Islet precursor cell (in vitro differentiated cells): ENCODE measurements at regions not wholly inside any gene's neighbourhood (a gene's known extent, or its start where the extent isn't known, plus 50 kb on each side); places are given as distances from the start of the nearest gene placed in this dataset.

Experiments
- DNase-seq: peaks from one replicate; pipeline ENCODE4 v3.0.0-alpha.2; 2018

DNA sequence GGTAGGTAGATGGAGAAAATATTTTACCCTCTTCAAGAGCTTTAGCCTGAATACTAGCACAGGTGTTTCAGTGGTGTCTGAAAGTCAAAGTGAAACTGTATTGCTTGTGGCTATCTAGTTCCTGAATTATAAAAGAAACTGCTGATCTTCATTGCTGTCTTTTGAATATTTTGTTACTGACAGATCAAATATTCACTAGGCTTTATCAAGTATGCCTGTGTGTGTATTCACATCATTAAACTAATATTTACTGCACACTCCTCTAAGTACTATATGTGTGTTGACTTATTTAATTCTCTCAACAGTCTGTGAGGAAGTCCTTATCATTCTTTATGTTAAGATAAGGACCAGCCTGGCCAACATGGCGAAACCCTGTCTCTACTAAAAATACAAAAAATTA, 139.6 kb downstream of the SOCS6 start:
- no peak for DNase-seq

DNA sequence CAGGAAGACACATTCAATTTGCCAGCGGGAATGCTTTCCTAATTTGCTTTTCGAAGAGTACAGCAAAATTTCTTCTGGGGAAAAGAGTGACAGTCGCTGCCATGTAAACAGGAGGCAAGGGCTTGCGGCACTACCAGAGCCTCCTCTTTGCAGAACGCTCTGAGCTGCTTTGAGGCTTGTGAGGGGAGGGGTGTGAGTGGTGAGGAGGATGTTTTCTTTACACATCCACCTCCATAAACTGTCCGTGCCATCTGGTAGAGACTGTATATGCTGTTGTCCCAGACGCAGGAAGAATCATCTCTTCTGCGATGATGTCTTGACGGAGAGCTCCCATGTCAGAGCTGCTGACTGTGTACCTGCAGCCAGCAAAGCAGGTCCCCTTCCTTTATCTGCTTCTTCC, 138.0 kb downstream of the SOCS6 start:
- no peak for DNase-seq

DNA sequence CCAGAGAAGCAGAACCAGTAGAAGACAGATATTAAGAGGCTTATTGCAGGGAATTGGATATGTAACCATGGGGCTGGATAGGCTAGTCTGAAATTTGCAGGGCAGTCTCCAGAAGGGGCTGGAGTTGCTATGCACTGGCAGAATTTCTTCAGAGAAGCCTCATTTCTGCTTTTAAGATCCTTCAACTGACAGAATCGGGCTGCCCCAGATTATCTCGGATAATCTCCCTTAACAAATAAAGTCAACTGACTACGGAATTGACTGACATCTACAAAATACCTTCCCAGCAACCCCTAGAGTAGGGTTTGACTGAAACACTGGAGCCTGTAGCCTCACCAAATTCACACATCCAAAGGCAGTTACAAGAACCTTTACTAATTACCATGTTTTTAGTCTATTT, 136.4 kb downstream of the SOCS6 start:
- no peak for DNase-seq

DNA sequence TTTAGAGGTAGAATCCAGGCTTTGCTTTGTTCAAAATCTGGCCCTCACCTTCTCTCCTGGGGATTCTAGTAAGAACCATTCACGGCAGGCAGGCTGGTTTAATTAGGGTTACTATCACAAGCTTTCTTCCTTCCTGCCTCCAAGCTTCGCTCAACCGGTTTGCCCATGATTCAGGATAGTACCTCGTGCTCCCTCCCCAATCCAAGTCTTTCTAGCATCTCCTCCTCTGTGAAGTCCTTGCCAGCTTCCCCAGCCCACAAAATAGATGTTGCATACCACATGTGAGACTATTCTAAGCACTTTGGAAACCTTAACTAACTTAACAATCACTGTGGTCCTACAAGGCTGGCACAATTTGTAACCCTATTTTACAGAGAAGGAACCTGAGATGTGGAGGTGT, 135.1 kb downstream of the SOCS6 start:
- DNase-seq: peak; percentile 77

DNA sequence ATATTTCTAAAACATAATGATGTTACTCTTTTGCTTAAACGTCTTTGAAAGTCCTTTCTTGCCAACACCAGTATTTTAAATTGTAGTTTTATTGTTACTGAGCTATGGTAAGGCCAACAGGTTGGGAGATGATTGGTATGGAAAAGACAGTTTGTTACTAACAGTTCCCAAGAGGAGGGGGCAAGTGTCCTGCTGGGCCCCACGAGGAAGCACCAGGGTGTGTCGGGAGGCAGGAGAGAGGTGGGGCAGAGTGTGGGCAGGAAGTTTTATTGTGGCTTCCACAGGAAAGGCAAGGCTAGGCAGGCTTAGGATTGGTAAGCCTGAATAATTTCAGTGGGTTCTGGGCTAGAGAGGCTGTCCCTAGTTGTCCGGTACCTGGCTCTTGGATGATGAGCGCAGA, 134.3 kb downstream of the SOCS6 start:
- no peak for DNase-seq

DNA sequence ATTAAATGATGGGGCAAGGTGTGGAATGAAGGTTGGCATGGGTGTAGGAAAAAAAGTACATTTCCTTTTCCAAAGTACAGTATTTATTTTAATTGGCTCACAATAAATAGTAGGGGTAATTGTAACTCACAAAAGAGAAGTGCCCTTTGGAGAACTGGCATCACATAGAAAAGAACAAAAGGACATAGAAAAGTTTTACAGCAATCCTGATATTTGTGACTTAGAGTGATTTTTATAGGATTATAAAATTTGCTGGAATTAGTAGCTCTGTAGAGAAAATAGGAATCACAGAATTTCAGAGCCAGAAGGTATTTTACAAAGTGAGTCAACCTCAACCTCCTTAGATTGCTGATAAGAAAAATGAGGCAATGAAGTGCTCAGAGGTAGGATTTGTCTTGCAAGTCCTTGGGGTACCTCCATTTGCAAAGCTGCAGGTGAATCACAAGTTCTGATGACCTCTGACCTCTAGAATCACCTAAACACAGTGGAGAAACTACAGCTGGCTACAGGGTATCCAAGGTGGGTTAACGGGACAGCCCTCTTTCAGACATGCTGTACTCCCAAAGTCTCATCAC, 133.6 kb downstream of the SOCS6 start:
- no peak for DNase-seq

DNA sequence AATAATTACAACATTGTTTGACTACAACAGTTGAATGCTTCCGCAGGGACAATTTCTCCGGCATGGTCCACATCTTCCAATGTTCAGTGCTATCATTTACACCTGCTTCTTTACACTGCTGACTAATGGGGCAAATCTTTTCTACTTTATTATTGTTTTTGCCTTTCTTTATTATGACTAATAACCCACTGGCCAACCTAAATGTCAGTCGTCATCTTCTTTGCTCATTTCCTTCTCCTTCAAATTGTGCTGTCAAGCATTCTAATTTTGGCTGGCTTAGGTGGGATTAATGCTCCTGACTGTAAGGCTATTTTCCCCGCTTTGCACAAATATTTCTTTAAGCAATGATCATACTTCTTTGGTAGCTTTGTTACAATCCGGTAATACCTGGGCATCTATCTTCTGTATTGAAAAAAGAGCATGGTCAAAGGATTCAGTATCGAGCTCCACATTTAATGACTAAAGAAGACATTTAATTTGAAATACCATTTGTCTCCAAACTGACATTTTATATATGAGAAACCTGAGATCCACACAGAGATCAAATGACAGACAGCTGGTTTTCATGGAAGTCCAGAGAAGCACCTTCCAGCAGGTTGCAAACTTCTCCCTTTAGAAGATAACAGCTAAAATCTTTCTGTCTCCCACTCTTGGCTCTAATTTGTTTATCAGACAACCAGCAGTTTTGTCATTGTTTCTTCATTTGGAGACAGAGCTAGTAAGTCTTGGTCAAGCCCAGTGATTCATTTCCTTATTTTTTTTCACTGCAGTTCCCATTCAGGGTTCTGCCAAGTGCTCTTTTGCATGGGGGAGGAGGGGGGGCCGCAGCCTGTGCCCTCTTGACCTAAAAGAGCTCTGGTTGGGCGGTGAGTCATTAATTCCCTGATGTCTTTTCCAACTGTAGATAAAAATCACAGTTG, 132.9 kb downstream of the SOCS6 start:
- DNase-seq: peak; percentile 91

DNA sequence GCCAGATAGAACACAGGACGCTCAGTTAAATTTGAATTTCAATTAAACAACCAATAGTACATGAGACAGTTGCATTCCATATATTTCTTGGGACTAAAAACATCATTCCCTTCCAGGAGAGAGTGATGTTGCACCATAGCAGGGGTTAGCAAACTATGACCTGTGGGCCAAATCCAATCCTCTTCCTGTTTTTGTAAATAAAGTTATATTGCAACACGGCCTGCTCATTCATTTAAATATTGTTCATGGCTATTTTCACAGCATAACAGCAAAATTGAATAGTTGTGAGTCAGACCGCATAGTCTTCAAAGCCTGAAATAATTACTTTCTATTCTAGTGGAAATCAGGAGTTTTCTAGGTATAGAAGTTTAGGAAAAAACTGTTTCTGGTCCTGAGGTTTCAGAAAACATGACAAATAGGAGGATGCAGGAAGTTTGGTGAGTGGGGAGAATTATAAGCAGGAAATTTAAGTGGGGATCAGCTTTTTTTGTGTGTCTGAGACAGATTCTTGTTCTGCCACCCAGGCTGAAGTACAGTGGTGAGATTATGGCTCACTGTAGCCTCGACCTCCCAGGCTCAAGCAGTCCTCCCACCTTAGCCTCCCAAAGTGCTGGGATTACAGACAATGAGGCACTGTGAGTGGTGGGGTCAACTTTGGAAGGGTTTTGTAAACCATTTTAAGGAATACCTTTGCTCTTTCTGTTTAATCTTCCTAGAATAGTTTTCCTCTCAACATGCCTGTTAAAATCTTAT, 131.5 kb downstream of the SOCS6 start:
- DNase-seq: no peak

DNA sequence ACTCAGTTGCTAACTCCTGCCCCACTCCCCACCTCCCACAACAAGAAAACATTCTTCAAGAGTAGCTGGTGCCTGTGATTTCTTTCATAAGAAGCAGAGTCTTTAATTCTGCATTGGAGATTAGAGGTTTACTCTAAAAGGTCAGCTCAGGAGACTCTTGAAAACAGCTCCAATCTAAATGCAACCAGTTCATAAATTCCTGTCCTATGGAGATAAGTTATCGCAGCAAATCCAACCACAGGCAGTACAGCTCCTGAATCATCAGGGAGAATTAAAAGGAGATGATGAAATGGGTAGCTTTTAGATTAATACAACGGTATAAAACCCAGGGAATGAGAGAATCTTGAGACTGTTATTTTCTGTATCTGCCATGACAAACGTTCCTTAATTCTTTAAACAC, 130.7 kb downstream of the SOCS6 start:
- no peak for DNase-seq

DNA sequence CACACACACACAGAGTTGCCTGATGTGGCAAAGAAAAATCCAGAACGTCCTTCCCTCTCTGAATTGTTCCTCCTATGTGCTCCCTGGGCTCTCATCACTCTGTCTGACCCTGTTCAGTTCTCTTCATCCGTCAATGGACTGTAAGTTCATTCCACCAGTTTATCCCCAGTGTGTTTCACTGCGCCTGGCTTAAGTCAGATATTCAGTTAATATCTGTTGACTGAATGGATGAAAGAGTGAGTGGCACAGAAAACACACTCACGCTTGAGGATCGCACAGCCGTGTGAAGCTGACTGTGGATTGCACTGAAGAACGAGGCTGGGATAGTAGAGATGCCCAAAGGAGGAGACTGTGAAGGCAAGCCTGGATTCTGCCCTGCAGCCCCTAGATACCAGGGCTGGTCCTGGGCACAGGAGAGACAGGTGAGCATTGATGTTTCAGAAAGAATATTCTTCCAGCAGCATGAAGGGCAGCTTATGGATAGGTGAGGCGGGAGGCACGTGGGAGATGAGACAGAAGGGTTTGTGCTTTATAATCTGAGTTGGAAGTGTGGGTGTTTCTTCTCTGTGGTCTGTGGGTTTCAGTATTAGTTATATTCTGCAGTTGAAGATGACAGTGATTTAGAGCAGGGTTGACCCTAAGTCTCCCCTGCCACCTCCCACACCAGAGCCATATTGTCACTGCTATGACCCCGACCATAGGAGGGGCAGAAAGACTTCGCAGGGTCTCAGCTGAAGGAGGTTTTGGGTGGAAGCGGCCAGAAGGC, 129.9 kb downstream of the SOCS6 start:
- DNase-seq: no peak

DNA sequence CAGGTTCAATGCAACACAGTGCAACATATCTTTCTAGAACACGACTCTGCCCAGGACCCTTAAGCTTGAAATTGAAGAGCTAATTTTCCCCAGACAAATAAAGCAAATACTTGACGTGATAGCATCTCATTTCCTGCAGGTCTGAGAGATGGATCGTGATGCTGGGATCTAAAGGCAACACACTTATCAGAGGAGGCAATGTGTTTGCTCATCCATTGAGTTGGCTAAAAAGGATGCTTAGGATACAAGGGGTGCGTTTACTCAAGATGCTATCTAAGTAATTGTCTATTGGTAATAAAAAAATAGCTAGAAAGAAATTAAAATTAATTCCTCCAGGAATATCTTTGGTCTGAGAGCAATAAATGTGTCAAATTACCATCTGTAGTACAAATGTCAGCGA, 129.0 kb downstream of the SOCS6 start:
- no peak for DNase-seq

DNA sequence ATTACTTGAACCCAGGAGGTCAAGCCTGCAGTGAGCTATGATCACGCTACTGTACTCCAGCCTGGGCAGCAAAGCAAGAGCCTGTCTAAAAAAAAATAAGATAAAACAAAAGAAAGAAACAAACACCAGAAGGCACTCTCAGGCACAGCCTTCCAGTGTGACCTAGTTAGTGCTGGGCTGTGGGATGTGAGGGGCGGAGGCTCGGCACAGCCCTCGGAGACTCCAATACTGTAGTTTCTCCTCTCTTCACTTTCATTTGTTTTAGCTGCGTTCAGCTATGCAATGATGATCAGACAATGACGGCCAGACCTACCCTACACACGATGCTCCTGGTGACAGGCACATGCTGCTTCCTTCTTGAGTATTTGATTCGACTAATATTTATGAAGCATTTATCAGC, 127.7 kb downstream of the SOCS6 start:
- no peak for DNase-seq

DNA sequence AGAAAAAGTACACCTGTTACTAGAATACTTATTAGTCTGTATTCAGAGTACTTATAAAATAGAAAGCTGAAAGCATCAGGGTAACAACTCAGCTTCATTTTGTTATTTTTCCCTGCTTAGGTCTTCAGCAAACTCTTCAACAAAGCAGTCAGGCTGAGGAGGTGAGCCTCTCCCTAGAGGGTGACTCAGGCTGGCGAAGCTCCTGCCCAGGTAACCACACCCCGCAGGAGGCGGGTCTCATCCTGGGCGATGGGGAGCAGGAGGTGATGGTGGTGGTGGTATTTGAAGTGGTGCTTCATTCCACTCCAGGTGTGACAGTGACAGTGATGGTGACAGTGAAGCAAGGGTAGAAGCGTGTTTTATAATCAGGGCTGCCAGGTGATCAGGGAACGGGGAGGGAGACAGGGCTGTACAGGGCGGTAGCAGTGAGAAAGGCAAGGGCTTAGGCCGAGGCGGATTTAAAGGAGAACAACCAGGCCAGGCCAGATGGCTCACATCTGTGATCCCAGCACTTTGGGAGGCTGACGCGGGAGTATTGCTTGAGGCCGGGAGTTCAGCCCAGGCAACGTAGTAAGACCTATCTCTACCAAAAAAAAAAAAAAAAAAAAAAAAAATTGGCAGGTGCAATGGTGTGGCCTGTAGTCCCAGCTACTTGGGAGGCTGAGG, 127.1 kb downstream of the SOCS6 start:
- DNase-seq: no peak

DNA sequence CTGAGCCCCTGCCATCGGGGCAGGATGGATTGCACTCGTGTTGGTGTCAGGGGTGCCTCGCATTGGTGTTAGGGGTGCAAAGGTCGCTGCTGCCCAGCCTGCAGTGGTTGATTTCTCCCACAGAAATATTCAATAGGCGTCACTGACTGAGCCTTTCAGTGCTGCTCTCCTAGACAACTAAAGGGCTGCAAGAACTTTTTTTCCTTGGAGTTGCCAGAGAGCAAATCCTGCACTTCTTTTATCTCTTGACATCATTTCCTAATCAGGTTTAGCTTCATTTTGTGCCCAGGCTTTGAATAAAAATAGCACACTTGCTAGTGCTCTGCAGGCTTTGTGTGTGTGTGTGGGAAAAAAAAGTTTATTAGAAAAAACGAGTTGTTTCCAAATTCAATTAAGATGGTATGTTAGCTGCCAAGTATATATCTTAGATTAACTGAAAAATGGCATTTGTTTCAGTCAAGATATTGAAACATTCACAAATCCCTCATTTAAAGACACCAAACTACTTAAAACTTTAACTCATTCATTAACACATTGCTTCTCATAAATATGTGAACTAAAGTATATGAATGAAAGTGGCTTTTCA, 125.6 kb downstream of the SOCS6 start:
- no peak for DNase-seq

DNA sequence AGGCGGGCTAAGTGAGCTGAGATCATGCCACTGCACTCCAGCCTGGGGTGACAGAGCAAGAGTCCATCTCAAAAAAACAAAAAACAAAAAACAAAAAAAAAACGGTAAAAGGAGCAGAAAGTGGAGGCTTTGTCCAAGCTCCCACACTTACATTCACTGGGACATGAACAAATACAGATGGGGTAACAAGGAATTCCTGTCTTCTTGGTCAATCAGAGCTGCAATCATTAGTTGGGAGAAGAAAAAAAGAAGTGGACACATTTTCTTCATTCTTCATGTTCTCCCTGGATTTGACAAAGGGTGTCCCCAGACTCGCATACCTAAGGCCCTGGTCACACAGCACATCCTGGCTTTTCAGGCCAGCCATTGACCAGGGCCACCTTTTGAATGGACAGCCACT, 124.6 kb downstream of the SOCS6 start:
- DNase-seq: no peak

DNA sequence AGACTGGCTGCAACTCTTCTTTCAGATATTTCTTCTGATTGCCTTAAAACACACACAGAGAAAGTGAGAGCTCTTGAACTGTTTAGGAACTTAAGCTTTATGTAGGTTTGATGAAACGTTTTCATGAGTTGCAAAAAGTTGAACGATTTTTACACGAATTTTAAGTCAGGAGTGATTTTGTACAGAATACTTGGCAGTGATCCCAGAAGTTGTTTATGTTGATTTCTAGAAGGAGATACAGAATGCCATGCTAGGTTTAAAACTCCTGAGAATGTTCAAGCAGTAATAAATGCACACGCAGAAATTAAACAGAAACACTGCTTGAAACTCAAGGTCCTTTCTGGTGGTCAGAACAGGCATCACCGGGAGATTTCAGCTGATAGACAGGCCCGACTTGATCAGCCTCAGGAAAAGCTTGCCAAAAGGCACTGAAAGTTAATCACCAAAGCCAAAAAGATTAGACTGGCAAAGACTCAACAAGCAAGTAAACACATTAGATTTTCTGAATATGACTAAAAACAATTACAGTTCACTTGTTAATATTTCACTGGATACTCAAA, 123.1 kb downstream of the SOCS6 start:
- DNase-seq: no peak

DNA sequence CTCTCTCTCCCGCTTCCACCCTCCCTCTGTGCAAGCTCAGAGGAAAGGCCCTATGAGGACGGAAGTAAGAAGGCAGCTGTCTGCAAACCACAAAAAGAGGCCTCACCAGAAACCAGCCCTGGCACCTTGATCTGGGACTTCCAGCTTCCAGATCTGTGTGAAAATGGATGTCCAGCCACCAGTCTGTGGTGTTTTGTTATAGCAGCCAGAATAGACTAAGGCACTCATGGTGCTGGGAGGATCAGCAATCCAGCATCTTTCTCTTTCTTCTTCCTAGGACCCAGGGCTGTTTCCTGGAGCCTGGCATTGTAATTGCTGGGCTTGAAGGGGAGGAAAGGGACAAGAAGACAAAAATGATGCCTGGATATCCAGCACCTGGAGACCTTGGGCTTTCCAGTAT, 122.5 kb downstream of the SOCS6 start:
- DNase-seq: no peak

DNA sequence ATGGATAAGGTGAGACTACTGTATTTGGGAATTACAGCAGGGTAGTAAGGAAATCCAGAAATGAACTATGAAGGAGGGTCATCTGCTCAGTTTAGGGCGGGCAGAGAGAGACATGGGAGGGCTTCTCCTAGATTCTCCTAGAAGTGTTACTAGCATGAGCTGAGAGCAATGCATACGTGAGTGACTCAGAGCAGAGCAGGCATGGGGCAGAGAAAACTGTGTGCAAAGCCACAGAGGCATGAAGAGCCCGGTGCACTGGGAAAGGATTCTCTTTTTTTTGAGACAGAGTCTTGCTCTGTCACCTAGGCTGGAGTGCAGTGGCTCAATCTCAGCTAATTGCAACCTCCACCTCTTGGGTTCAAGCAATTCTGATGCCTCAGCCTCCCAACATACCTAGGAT, 116.2 kb downstream of the SOCS6 start:
- no peak for DNase-seq

DNA sequence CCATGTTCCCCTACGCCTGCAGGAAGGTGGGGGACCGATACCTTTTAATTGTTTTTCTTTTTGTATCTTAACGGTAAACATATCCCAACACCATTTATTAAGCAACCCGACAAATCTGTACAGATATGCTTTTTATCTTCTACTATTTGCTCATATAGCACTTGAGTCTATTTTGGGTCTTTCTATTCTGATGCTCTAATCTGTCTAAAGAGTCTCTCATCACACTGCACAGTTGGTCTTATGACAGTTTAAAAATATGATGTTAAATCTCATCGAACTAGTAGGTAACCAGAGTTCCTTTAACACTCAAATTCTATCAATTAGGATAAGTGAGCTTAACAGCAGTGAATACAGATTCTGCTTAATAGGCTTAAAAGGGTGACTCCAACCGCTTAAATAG, 111.6 kb downstream of the SOCS6 start:
- DNase-seq: no peak

DNA sequence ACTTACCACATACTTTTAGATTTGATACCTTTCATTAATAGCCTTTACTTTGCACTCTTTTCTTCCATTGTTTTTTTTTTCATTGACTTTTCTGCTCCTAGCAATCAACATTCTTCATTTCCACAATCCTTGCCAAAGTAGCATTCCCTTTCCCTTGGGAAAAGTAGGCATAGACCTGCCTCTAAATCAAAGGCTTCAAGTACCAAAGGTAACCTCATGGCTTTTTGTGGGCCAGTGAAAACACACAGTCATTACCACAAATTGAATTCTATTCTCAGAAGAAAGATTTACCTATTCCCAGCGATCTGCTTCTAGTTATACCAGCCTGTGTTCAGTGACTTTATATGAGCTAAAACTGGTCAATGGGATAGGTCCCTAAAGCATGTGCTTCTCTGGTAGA, 109.2 kb downstream of the SOCS6 start:
- DNase-seq: no peak

DNA sequence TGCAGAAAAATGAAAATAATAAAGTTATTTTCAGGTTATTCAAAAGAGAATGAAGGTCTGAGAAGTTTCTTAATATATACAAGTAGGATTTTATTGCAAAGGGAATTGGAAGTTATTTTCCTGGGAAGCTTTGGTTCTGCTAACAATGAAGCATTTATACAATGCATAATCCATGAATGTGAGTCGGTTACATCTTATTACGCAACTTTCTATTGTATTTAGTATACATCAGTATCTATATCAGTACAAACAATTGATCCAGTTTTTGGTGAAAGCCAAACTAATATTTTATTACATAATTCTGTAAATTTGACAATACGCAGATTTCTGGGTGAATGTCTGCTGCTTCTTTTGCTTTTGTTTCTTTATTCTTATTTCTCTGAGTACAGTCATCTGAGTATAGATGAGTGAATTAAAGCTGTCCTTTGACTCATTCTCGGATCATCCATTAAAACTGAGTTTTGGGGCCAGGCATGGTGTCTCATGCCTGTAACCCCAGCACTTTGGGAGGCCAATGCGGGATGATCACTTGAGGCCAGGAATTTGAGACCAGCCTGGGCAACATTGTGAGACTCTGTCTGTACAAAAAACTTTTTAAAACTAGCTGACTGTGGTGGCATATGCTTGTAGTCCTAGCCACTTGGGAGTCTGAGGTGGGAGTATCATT, 108.5 kb downstream of the SOCS6 start:
- no peak for DNase-seq
